ENCODE measurements at regions not wholly inside any gene's neighbourhood (a gene's known extent, or its start where the extent isn't known, plus 50 kb on each side); places are given as distances from the start of the nearest gene placed in this dataset.

- Mint-ChIP-seq H3K4me1 (no peaks in the 10 kb centered on the region), H3K36me3 (no peaks in the 10 kb centered on the region), H3K4me3 (no peak overlapping the region), H3K27ac (no peak overlapping the region), H3K27me3 (peaks cover 1% of the 10 kb centered on the region), H3K9me3 (peaks cover 6% of the 10 kb centered on the region)
Observed at GRCh38 chr15:47266566-47266965, 450.7 kb upstream of the SEMA6D start.

- Mint-ChIP-seq H3K9me3 (peaks cover 18% of the 10 kb centered on the region), H3K4me1 (no peaks in the 10 kb centered on the region), H3K36me3 (no peaks in the 10 kb centered on the region), H3K27me3 (no peaks in the 10 kb centered on the region), H3K27ac (no peak overlapping the region), H3K4me3 (no peak overlapping the region)
Observed at GRCh38 chr15:47273864-47274263, 443.4 kb upstream of the SEMA6D start.

- H3K4me3 Mint-ChIP-seq: no peak overlapping the region
- H3K27ac Mint-ChIP-seq: no peak overlapping the region
- H3K27me3 Mint-ChIP-seq: peaks cover 4% of the 10 kb centered on the region
- no peaks in the 10 kb centered on the region for H3K36me3 Mint-ChIP-seq
- no peaks in the 10 kb centered on the region for H3K9me3 Mint-ChIP-seq
- H3K4me1 Mint-ChIP-seq: no peaks in the 10 kb centered on the region
Observed at GRCh38 chr15:47283246-47283645, 434.1 kb upstream of the SEMA6D start.

- H3K27me3 Mint-ChIP-seq: peaks cover 4% of the 10 kb centered on the region
- H3K27ac Mint-ChIP-seq: no peak overlapping the region
- H3K4me1 Mint-ChIP-seq: no peaks in the 10 kb centered on the region
- H3K36me3 Mint-ChIP-seq: no peaks in the 10 kb centered on the region
- H3K9me3 Mint-ChIP-seq: peaks cover 3% of the 10 kb centered on the region
- H3K4me3 Mint-ChIP-seq: no peak overlapping the region
Observed at GRCh38 chr15:47288794-47289193, 428.5 kb upstream of the SEMA6D start.

GRCh38 chr15:47289656-47290055, 427.6 kb upstream of the SEMA6D start:
- Mint-ChIP-seq H3K27ac (no peak overlapping the region), H3K4me1 (no peaks in the 10 kb centered on the region), H3K9me3 (peaks cover 3% of the 10 kb centered on the region), H3K4me3 (no peak overlapping the region), H3K27me3 (peaks cover 4% of the 10 kb centered on the region), H3K36me3 (no peaks in the 10 kb centered on the region)

GRCh38 chr15:47291767-47292166, 425.5 kb upstream of the SEMA6D start:
- Mint-ChIP-seq H3K27me3 (peaks cover 2% of the 10 kb centered on the region), H3K36me3 (no peaks in the 10 kb centered on the region), H3K27ac (no peak overlapping the region), H3K9me3 (peaks cover 3% of the 10 kb centered on the region), H3K4me3 (no peak overlapping the region), H3K4me1 (no peaks in the 10 kb centered on the region)

- H3K36me3 Mint-ChIP-seq: no peaks in the 10 kb centered on the region
- no peak overlapping the region for H3K4me3 Mint-ChIP-seq
- H3K27ac Mint-ChIP-seq: no peak overlapping the region
- H3K9me3 Mint-ChIP-seq: peaks cover 3% of the 10 kb centered on the region
- no peaks in the 10 kb centered on the region for H3K4me1 Mint-ChIP-seq
- peaks cover 1% of the 10 kb centered on the region for H3K27me3 Mint-ChIP-seq
Observed at GRCh38 chr15:47292638-47293190, 424.6 kb upstream of the SEMA6D start.

- peaks cover 3% of the 10 kb centered on the region for H3K9me3 Mint-ChIP-seq
- no peak overlapping the region for H3K4me3 Mint-ChIP-seq
Observed at GRCh38 chr15:47293466-47294162, 423.7 kb upstream of the SEMA6D start.

GRCh38 chr15:47294765-47295259, 422.5 kb upstream of the SEMA6D start:
- H3K27ac Mint-ChIP-seq: no peak overlapping the region
- H3K4me3 Mint-ChIP-seq: no peak overlapping the region
- H3K4me1 Mint-ChIP-seq: no peaks in the 10 kb centered on the region
- H3K36me3 Mint-ChIP-seq: no peaks in the 10 kb centered on the region
- no peaks in the 10 kb centered on the region for H3K27me3 Mint-ChIP-seq
- H3K9me3 Mint-ChIP-seq: peaks cover 3% of the 10 kb centered on the region

More at GRCh38 chr15:47293466-47294162, 423.7 kb upstream of the SEMA6D start:
- H3K36me3 Mint-ChIP-seq: no peaks in the 10 kb centered on the region
- H3K4me1 Mint-ChIP-seq: no peaks in the 10 kb centered on the region
- H3K27me3 Mint-ChIP-seq: no peaks in the 10 kb centered on the region
- H3K27ac Mint-ChIP-seq: no peak overlapping the region

GRCh38 chr15:47296881-47297280, 420.4 kb upstream of the SEMA6D start:
- Mint-ChIP-seq H3K4me3 (no peak overlapping the region), H3K4me1 (no peaks in the 10 kb centered on the region), H3K36me3 (no peaks in the 10 kb centered on the region), H3K9me3 (peaks cover 3% of the 10 kb centered on the region), H3K27ac (no peak overlapping the region), H3K27me3 (no peaks in the 10 kb centered on the region)

GRCh38 chr15:47299846-47300434, 417.4 kb upstream of the SEMA6D start:
- H3K9me3 Mint-ChIP-seq: no peaks in the 10 kb centered on the region
- no peak overlapping the region for H3K4me3 Mint-ChIP-seq
- H3K36me3 Mint-ChIP-seq: no peaks in the 10 kb centered on the region
- H3K27ac Mint-ChIP-seq: no peak overlapping the region
- no peaks in the 10 kb centered on the region for H3K27me3 Mint-ChIP-seq
- H3K4me1 Mint-ChIP-seq: no peaks in the 10 kb centered on the region

GRCh38 chr15:47300596-47300995, 416.7 kb upstream of the SEMA6D start:
- no peaks in the 10 kb centered on the region for H3K9me3 Mint-ChIP-seq
- no peak overlapping the region for H3K27ac Mint-ChIP-seq
- H3K27me3 Mint-ChIP-seq: no peaks in the 10 kb centered on the region
- no peaks in the 10 kb centered on the region for H3K4me1 Mint-ChIP-seq
- H3K36me3 Mint-ChIP-seq: no peaks in the 10 kb centered on the region
- H3K4me3 Mint-ChIP-seq: no peak overlapping the region

- no peak overlapping the region for H3K4me3 Mint-ChIP-seq
- H3K27ac Mint-ChIP-seq: no peak overlapping the region
- no peaks in the 10 kb centered on the region for H3K27me3 Mint-ChIP-seq
- H3K36me3 Mint-ChIP-seq: no peaks in the 10 kb centered on the region
- no peaks in the 10 kb centered on the region for H3K4me1 Mint-ChIP-seq
- H3K9me3 Mint-ChIP-seq: no peaks in the 10 kb centered on the region
Observed at GRCh38 chr15:47301481-47301880, 415.8 kb upstream of the SEMA6D start.

- Mint-ChIP-seq H3K27ac (no peak overlapping the region), H3K27me3 (no peaks in the 10 kb centered on the region), H3K36me3 (no peaks in the 10 kb centered on the region), H3K9me3 (no peaks in the 10 kb centered on the region), H3K4me1 (no peaks in the 10 kb centered on the region), H3K4me3 (no peak overlapping the region)
Observed at GRCh38 chr15:47304656-47305055, 412.6 kb upstream of the SEMA6D start.

GRCh38 chr15:47312161-47312560, 405.1 kb upstream of the SEMA6D start:
- Mint-ChIP-seq H3K27me3 (no peaks in the 10 kb centered on the region), H3K36me3 (no peaks in the 10 kb centered on the region)

More at GRCh38 chr15:47312161-47312560, 405.1 kb upstream of the SEMA6D start:
- H3K9me3 Mint-ChIP-seq: peaks cover 7% of the 10 kb centered on the region
- no peaks in the 10 kb centered on the region for H3K4me1 Mint-ChIP-seq
- no peak overlapping the region for H3K4me3 Mint-ChIP-seq
- H3K27ac Mint-ChIP-seq: no peak overlapping the region
